ENCODE measurements at regions not wholly inside any gene's neighbourhood (a gene's known extent, or its start where the extent isn't known, plus 50 kb on each side); places are given as distances from the start of the nearest gene placed in this dataset.

DNA sequence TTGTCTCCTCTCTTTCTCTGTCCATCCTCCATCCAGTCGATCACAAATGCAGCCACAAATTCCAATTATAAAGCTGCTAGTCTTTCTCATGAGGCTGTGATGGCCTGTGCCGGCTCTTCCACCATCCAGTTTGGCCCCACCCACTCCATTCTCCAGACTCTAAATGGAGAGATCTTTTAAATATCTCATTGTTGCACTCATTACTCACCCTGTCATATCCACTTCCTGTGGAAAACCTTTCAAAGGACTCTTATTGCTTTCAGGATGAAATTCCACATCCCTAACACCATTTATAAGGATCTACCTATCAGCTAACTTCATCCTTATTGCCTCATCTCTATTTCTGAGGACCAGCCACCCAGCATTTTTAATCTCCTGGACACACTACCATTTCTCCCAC is 70.6 kb downstream of the NRN1 start:
- Histone ChIP-seq H3K4me3 (no peak overlapping the region), H3K4me1 (peaks cover 13% of the 10 kb centered on the region), H3F3A (ENCODE audit: low read depth) (no peaks in the 10 kb centered on the region), H3K27ac (no peak overlapping the region), H4K20me1 (ENCODE audit: low read depth) (no peaks in the 10 kb centered on the region), H3K9me3 (ENCODE audit: low read depth) (no peaks in the 10 kb centered on the region), H3K36me3 (no peaks in the 10 kb centered on the region), H3K79me2 (ENCODE audit: low read depth) (no peaks in the 10 kb centered on the region), H3K9ac (no peak overlapping the region), H3K4me2 (no peak overlapping the region), H2AFZ (replicated peaks) (no peak overlapping the region), H3K27me3 (no peaks in the 10 kb centered on the region)
- TF ChIP-seq EZH2phosphoT487 (IDR thresholded peaks at IDR 0.05) (no peak), EZH2 (IDR thresholded peaks at IDR 0.05) (no peak)
- TF ChIP-seq, protein P1, sequence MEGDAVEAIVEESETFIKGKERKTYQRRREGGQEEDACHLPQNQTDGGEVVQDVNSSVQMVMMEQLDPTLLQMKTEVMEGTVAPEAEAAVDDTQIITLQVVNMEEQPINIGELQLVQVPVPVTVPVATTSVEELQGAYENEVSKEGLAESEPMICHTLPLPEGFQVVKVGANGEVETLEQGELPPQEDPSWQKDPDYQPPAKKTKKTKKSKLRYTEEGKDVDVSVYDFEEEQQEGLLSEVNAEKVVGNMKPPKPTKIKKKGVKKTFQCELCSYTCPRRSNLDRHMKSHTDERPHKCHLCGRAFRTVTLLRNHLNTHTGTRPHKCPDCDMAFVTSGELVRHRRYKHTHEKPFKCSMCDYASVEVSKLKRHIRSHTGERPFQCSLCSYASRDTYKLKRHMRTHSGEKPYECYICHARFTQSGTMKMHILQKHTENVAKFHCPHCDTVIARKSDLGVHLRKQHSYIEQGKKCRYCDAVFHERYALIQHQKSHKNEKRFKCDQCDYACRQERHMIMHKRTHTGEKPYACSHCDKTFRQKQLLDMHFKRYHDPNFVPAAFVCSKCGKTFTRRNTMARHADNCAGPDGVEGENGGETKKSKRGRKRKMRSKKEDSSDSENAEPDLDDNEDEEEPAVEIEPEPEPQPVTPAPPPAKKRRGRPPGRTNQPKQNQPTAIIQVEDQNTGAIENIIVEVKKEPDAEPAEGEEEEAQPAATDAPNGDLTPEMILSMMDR (IDR thresholded peaks at IDR 0.05), result no peak
- Mint-ChIP-seq H3K36me3 (no peaks in the 10 kb centered on the region), H3K4me3 (no peak overlapping the region), H3K4me1 (peaks cover 8% of the 10 kb centered on the region), H3K27me3 (ENCODE audit: insufficient read depth, low read depth) (peaks cover 5% of the 10 kb centered on the region), H3K9me3 (peaks cover 5% of the 10 kb centered on the region), H3K27ac (no peak overlapping the region)
- no peak for DNase-seq (ENCODE audit: low spot score)

DNA sequence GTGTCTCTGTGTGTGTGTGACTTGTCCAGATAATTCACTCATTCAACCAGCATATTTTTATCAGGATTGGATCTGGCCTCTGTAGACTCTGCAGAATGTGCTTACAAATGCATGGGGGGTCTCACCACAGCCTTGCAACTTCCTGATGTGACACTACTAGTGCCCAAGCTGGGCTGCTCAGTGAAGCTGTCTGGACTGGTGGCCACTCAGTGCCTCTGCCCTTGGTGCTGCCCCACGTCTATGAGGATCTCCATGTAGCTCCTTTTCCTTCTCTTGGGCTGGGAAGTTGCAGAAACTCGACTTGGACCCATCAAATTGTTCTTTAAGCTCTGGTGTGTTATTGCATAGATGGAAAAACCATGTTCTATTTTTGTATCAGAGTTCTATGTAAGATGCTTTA is 75.8 kb downstream of the NRN1 start:
- no peaks in the 10 kb centered on the region for H4K20me1 ChIP-seq (ENCODE audit: low read depth)
- no peak for DNase-seq (ENCODE audit: low spot score)
- H3F3A ChIP-seq (ENCODE audit: low read depth), result no peaks in the 10 kb centered on the region
- no peaks in the 10 kb centered on the region for H3K79me2 ChIP-seq (ENCODE audit: low read depth)
- no peaks in the 10 kb centered on the region for H3K36me3 Mint-ChIP-seq
- H3K9me3 Mint-ChIP-seq, result peaks cover 4% of the 10 kb centered on the region
- H3K4me3 Mint-ChIP-seq, result no peak overlapping the region
- no peaks in the 10 kb centered on the region for H3K4me1 Mint-ChIP-seq
- no peak overlapping the region for H3K4me2 ChIP-seq
- H3K4me1 ChIP-seq, result no peaks in the 10 kb centered on the region
- TF ChIP-seq EZH2 (IDR thresholded peaks at IDR 0.05) (no peak), EZH2phosphoT487 (IDR thresholded peaks at IDR 0.05) (no peak)
- TF ChIP-seq, protein P1 (IDR thresholded peaks at IDR 0.05), result no peak
- no peak overlapping the region for H3K27ac ChIP-seq
- H3K4me3 ChIP-seq, result no peak overlapping the region
- no peaks in the 10 kb centered on the region for H3K9me3 ChIP-seq (ENCODE audit: low read depth)
- no peak overlapping the region for H3K9ac ChIP-seq
- no peaks in the 10 kb centered on the region for H3K27me3 ChIP-seq
- no peak overlapping the region for H2AFZ ChIP-seq (replicated peaks)
- no peak overlapping the region for H3K27ac Mint-ChIP-seq
- peaks cover 12% of the 10 kb centered on the region for H3K27me3 Mint-ChIP-seq (ENCODE audit: insufficient read depth, low read depth)
- H3K36me3 ChIP-seq, result no peaks in the 10 kb centered on the region

DNA sequence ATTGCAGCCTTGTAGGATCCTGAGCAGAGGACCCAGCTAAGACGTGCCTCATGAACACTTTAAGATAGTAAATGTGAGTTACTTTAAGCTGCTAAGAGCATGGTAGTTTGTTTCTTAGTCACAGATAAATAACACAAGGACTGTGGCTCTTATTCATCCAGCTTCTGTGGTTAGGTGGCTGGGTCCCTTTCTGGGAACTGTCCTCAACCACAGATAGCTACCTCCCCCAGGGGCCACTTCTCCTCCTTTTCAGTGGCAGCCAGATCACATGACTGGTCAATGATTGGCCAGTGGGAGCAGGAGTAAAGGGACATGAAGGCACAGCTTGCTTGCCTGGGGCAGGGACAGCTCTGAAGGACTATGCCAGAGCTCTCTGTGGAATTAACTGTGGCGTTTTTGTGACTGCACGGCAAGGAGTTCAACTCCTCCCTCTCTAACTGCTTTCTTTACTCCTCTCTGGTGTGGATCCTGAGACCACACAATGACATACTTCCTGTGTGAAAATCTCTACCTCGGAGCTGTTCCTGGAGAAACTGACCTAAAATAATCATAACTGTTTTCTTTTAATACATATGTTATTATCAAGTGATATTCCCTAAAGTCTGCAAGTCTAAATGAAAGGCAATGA is 76.5 kb downstream of the NRN1 start:
- H4K20me1 ChIP-seq (ENCODE audit: low read depth), result no peaks in the 10 kb centered on the region
- no peak for DNase-seq (ENCODE audit: low spot score)
- H3K79me2 ChIP-seq (ENCODE audit: low read depth), result no peaks in the 10 kb centered on the region
- TF ChIP-seq EZH2phosphoT487 (IDR thresholded peaks at IDR 0.05), result no peak
- TF ChIP-seq, protein P1 (IDR thresholded peaks at IDR 0.05), result no peak
- TF ChIP-seq EZH2 (IDR thresholded peaks at IDR 0.05), result no peak
- H3K27me3 ChIP-seq, result no peaks in the 10 kb centered on the region
- no peaks in the 10 kb centered on the region for H3K4me1 Mint-ChIP-seq
- no peak overlapping the region for H3K4me2 ChIP-seq
- H2AFZ ChIP-seq (replicated peaks), result no peak overlapping the region
- no peak overlapping the region for H3K9ac ChIP-seq
- no peaks in the 10 kb centered on the region for H3K4me1 ChIP-seq
- no peaks in the 10 kb centered on the region for H3F3A ChIP-seq (ENCODE audit: low read depth)
- H3K4me3 ChIP-seq, result no peak overlapping the region
- H3K36me3 ChIP-seq, result no peaks in the 10 kb centered on the region
- H3K4me3 Mint-ChIP-seq, result no peak overlapping the region
- H3K9me3 ChIP-seq (ENCODE audit: low read depth), result no peaks in the 10 kb centered on the region
- H3K27ac ChIP-seq, result no peak overlapping the region
- H3K27me3 Mint-ChIP-seq (ENCODE audit: insufficient read depth, low read depth), result peaks cover 12% of the 10 kb centered on the region
- no peak overlapping the region for H3K27ac Mint-ChIP-seq
- peaks cover 4% of the 10 kb centered on the region for H3K9me3 Mint-ChIP-seq
- no peaks in the 10 kb centered on the region for H3K36me3 Mint-ChIP-seq

Measured in neural progenitor cell (in vitro differentiated cells).